Jurkat, Clone E6-1 (cell line): ENCODE measurements at regions not wholly inside any gene's neighbourhood (a gene's known extent, or its start where the extent isn't known, plus 50 kb on each side); places are given as distances from the start of the nearest gene placed in this dataset.

ENCODE experiments used
- DNase-seq: peaks from one replicate; pipeline ENCODE4 v3.0.0-alpha.2; 2011; ENCODE audit warnings: low read depth, low spot score
- H3K4me3 ChIP-seq: 2 replicates; pipeline ENCODE4 v1.5.1; 2011; ENCODE audit warnings: mild to moderate bottlenecking, low read length, control low read depth, moderate library complexity

GRCh38 chr13:107480130-107480529 lies 735.2 kb downstream of the LIG4 start:
- H3K4me3 ChIP-seq = no peak overlapping the region
- DNase-seq = no peak

GRCh38 chr13:107477772-107478379 lies 737.5 kb downstream of the LIG4 start:
- no peak overlapping the region for H3K4me3 ChIP-seq
- DNase-seq = no peak

- H3K4me3 ChIP-seq = no peak overlapping the region
These were observed 739.4 kb downstream of the LIG4 start for GRCh38 chr13:107475753-107476453.

GRCh38 chr13:107473253-107473652 lies 742.1 kb downstream of the LIG4 start:
- DNase-seq = no peak
- H3K4me3 ChIP-seq = no peak overlapping the region

More at GRCh38 chr13:107475753-107476453, 739.4 kb downstream of the LIG4 start:
- DNase-seq = no peak

GRCh38 chr13:107466326-107467099 lies 748.8 kb downstream of the LIG4 start:
- no peak overlapping the region for H3K4me3 ChIP-seq
- DNase-seq = no peak

- H3K4me3 ChIP-seq = no peak overlapping the region
These were observed 752.8 kb downstream of the LIG4 start for GRCh38 chr13:107462501-107462900.

GRCh38 chr13:107461751-107462150 lies 753.6 kb downstream of the LIG4 start:
- H3K4me3 ChIP-seq = no peak overlapping the region
- DNase-seq = no peak

More at GRCh38 chr13:107462501-107462900, 752.8 kb downstream of the LIG4 start:
- no peak for DNase-seq

GRCh38 chr13:107459430-107459829 lies 755.9 kb downstream of the LIG4 start:
- no peak overlapping the region for H3K4me3 ChIP-seq
- DNase-seq = no peak

- H3K4me3 ChIP-seq = no peak overlapping the region
- DNase-seq = no peak
These were observed 757.1 kb downstream of the LIG4 start for GRCh38 chr13:107458269-107458668.

GRCh38 chr13:107457686-107458085 lies 757.6 kb downstream of the LIG4 start:
- DNase-seq = no peak
- H3K4me3 ChIP-seq = no peak overlapping the region

- DNase-seq = no peak
- H3K4me3 ChIP-seq = no peak overlapping the region
These were observed 758.9 kb downstream of the LIG4 start for GRCh38 chr13:107456431-107456830.

- DNase-seq = no peak
- no peak overlapping the region for H3K4me3 ChIP-seq
These were observed 762.5 kb downstream of the LIG4 start for GRCh38 chr13:107452833-107453232.

- H3K4me3 ChIP-seq = no peak overlapping the region
- DNase-seq = no peak
These were observed 764.4 kb downstream of the LIG4 start for GRCh38 chr13:107450931-107451330.

GRCh38 chr13:107450431-107450830 lies 764.9 kb downstream of the LIG4 start:
- no peak overlapping the region for H3K4me3 ChIP-seq
- no peak for DNase-seq

GRCh38 chr13:107447591-107447990 lies 767.7 kb downstream of the LIG4 start:
- no peak for DNase-seq
- H3K4me3 ChIP-seq = no peak overlapping the region

GRCh38 chr13:107441279-107441678 lies 774.1 kb downstream of the LIG4 start:
- H3K4me3 ChIP-seq = no peak overlapping the region
- DNase-seq = no peak

- no peak overlapping the region for H3K4me3 ChIP-seq
- no peak for DNase-seq
These were observed 777.1 kb downstream of the LIG4 start for GRCh38 chr13:107438251-107438650.

GRCh38 chr13:107434347-107434746 lies 781.0 kb downstream of the LIG4 start:
- H3K4me3 ChIP-seq = no peak overlapping the region
- no peak for DNase-seq

- DNase-seq = no peak
- no peak overlapping the region for H3K4me3 ChIP-seq
These were observed 787.8 kb downstream of the LIG4 start for GRCh38 chr13:107427536-107427935.

GRCh38 chr13:107422421-107422820 lies 792.9 kb downstream of the LIG4 start:
- peak; percentile 72 for DNase-seq

More at GRCh38 chr13:107422421-107422820, 792.9 kb downstream of the LIG4 start:
- H3K4me3 ChIP-seq = no peak overlapping the region
